ENCODE measurements at regions not wholly inside any gene's neighbourhood (a gene's known extent, or its start where the extent isn't known, plus 50 kb on each side); places are given as distances from the start of the nearest gene placed in this dataset.
A peak's percentile ranks its signal among the peaks of the same experiment; 100 is the strongest.

DNA sequence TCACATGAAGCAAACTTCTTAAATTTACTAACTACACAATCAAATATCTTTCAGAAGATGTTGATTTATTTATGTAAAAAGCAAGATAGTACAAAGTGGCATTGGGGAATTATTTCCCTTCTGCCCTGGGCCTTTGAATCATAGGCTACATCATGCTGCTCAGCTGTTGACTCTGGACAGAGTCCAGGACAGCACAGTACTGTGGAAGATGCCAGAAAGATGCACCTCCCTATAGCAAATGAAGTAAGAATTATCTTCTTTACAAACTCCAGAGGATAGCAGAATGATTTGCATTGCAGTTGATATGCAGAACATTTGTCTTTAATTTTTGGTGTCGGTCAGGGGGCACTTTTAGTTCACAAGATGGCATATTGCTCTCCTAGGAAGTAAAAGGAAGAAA lies 1354.5 kb upstream of the ZEB2 start:
- Histone ChIP-seq H3F3A (ENCODE audit: insufficient read depth, low read depth) (no peaks in the 10 kb centered on the region), H2AFZ (no peak overlapping the region), H3K27ac (no peak overlapping the region), H3K9me3 (ENCODE audit: insufficient read depth, low read depth) (no peaks in the 10 kb centered on the region; the same call in 1 of the 2 replicates), H3K4me2 (no peak overlapping the region), H3K27me3 (ENCODE audit: insufficient read depth, low read depth) (no peaks in the 10 kb centered on the region), H3K36me3 (ENCODE audit: low read depth) (no peaks in the 10 kb centered on the region), H3K9me2 (ENCODE audit: insufficient read depth) (no peaks in the 10 kb centered on the region), H3K79me2 (ENCODE audit: low read depth) (no peaks in the 10 kb centered on the region), H3K4me3 (no peak overlapping the region), H4K20me1 (ENCODE audit: insufficient read depth) (no peaks in the 10 kb centered on the region), H3K4me1 (replicated peaks; ENCODE audit: insufficient read depth) (no peaks in the 10 kb centered on the region)
- DNase-seq = no peak
- ChIA-PET CTCF (no interaction called here), POLR2A (ENCODE audit: unreplicated experiment) (no interaction called here)
- no TSS peak for BruUV-seq (replicated peaks)
- TF ChIP-seq EZH2 (IDR thresholded peaks at IDR 0.05; ENCODE audit: low read depth) = no peak
- TF ChIP-seq, protein P1, sequence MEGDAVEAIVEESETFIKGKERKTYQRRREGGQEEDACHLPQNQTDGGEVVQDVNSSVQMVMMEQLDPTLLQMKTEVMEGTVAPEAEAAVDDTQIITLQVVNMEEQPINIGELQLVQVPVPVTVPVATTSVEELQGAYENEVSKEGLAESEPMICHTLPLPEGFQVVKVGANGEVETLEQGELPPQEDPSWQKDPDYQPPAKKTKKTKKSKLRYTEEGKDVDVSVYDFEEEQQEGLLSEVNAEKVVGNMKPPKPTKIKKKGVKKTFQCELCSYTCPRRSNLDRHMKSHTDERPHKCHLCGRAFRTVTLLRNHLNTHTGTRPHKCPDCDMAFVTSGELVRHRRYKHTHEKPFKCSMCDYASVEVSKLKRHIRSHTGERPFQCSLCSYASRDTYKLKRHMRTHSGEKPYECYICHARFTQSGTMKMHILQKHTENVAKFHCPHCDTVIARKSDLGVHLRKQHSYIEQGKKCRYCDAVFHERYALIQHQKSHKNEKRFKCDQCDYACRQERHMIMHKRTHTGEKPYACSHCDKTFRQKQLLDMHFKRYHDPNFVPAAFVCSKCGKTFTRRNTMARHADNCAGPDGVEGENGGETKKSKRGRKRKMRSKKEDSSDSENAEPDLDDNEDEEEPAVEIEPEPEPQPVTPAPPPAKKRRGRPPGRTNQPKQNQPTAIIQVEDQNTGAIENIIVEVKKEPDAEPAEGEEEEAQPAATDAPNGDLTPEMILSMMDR (conservative IDR thresholded peaks at IDR 0.05) = no peak
- intact Hi-C loops (cut with micrococcal nuclease; ENCODE audit: unreplicated experiment) = no loop called here

DNA sequence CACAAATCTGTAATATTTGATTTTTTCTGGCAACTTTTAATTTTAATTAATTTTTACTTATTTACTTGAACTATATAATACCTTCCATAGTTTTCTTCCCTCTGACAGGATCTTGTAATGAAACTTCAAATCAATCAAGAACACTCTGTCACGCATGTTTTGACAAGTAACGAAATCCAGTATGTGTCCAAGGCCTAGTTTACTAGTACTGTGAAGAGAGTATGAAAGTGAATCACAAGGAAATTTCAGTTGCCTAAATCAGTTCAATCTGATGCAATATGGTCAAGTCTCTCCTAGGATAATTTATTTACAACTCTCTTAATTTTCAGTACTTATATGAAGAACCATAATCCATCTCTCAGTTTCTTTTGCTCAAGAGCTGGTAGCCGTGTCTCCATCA lies 1344.6 kb upstream of the ZEB2 start:
- TF ChIP-seq, protein P1 (conservative IDR thresholded peaks at IDR 0.05) = no peak
- no peak for TF ChIP-seq EZH2 (IDR thresholded peaks at IDR 0.05; ENCODE audit: low read depth)
- Histone ChIP-seq H3K79me2 (ENCODE audit: low read depth) (no peaks in the 10 kb centered on the region), H3K9me3 (ENCODE audit: insufficient read depth, low read depth) (peaks cover 5% of the 10 kb centered on the region; the same call in 1 of the 2 replicates), H3K27me3 (ENCODE audit: insufficient read depth, low read depth) (no peaks in the 10 kb centered on the region), H3K36me3 (ENCODE audit: low read depth) (no peaks in the 10 kb centered on the region), H3K4me2 (no peak overlapping the region), H3F3A (ENCODE audit: insufficient read depth, low read depth) (no peaks in the 10 kb centered on the region), H3K4me1 (replicated peaks; ENCODE audit: insufficient read depth) (peaks cover 5% of the 10 kb centered on the region; the same call in 1 of the 2 replicates), H3K4me3 (no peak overlapping the region), H2AFZ (0 out of 2 replicates have a peak overlapping the region, but pooled peaks have one; percentile 41), H4K20me1 (ENCODE audit: insufficient read depth) (no peaks in the 10 kb centered on the region), H3K27ac (no peak overlapping the region), H3K9me2 (ENCODE audit: insufficient read depth) (no peaks in the 10 kb centered on the region)
- intact Hi-C loops (cut with micrococcal nuclease; ENCODE audit: unreplicated experiment) = no loop called here
- DNase-seq = no peak
- BruUV-seq (replicated peaks) = no TSS peak
- ChIA-PET POLR2A (ENCODE audit: unreplicated experiment) (no interaction called here), CTCF (interaction anchor here (0.6 kb wide), 1 partner anchor 1315 kb away, joined by 3 read pairs; no protein-coding TSS in a partner anchor)

DNA sequence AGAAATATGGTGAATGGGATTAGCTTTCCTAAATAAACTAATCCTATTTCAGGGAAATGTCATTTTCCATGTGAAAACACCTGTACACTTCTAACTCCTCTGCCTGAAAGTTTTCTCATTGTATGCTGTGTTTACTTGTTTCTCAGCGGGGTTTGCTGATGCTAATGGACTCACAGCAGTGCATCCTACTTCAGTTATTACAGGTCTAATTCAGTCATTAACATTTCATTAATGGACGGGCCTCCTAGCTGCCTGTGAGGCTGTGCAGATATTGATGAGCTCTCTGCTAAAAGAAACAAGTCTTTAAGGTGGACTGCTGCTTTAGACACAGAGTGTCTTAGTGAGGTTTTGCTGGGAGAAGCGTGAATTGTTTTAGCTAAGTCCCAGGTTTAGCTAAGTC lies 1342.0 kb upstream of the ZEB2 start:
- Histone ChIP-seq H2AFZ (no peak overlapping the region), H3K36me3 (ENCODE audit: low read depth) (no peaks in the 10 kb centered on the region), H3K4me2 (no peak overlapping the region), H3K27me3 (ENCODE audit: insufficient read depth, low read depth) (no peaks in the 10 kb centered on the region), H4K20me1 (ENCODE audit: insufficient read depth) (no peaks in the 10 kb centered on the region), H3K9me3 (ENCODE audit: insufficient read depth, low read depth) (peaks cover 2% of the 10 kb centered on the region; the same call in 1 of the 2 replicates), H3K9me2 (ENCODE audit: insufficient read depth) (no peaks in the 10 kb centered on the region), H3K79me2 (ENCODE audit: low read depth) (no peaks in the 10 kb centered on the region), H3K27ac (no peak overlapping the region), H3K4me3 (no peak overlapping the region), H3K4me1 (replicated peaks; ENCODE audit: insufficient read depth) (peaks cover 3% of the 10 kb centered on the region; the same call in 1 of the 2 replicates), H3F3A (ENCODE audit: insufficient read depth, low read depth) (no peaks in the 10 kb centered on the region)
- intact Hi-C loops (cut with micrococcal nuclease; ENCODE audit: unreplicated experiment) = no loop called here
- no peak for TF ChIP-seq EZH2 (IDR thresholded peaks at IDR 0.05; ENCODE audit: low read depth)
- TF ChIP-seq, protein P1 (conservative IDR thresholded peaks at IDR 0.05) = no peak
- DNase-seq = no peak
- ChIA-PET POLR2A (ENCODE audit: unreplicated experiment) (no interaction called here), CTCF (no interaction called here)
- no TSS peak for BruUV-seq (replicated peaks)
